ENCODE measurements at regions not wholly inside any gene's neighbourhood (a gene's known extent, or its start where the extent isn't known, plus 50 kb on each side); places are given as distances from the start of the nearest gene placed in this dataset.

GRCh38 chrX:110408949-110409588 is 50.4 kb downstream of the RTL9 start:
- DNase-seq = no peak

- DNase-seq = no peak
These were observed 51.3 kb downstream of the RTL9 start for GRCh38 chrX:110409925-110410324.

- no peak for DNase-seq
These were observed 52.0 kb downstream of the RTL9 start for GRCh38 chrX:110410603-110411002.

- peak; percentile 79 to 86 for DNase-seq
These were observed 54.5 kb downstream of the RTL9 start for GRCh38 chrX:110412971-110413726.

DNA sequence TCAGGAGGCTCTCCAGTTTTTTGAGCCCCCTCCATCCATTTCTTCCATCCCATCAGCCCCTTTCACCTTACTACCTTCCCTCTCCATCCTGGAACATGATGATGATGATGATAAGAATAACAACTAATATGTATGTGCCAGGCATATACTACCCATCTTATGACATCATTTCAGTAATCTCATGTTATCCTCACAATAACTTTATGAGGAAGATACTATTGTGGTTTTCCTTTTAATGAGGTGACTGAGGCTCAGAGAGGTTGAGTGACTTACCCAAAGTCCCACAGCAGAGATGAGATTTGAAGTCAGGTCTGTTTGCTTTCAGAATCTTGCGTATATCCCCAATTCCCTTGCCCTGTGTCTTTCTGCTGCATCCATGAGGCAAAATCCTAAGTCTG is 55.1 kb downstream of the RTL9 start:
- no peak for DNase-seq

- DNase-seq = no peak
These were observed 55.6 kb downstream of the RTL9 start for GRCh38 chrX:110414273-110414672.

- no peak for DNase-seq
These were observed 56.2 kb downstream of the RTL9 start for GRCh38 chrX:110414679-110415439.

GRCh38 chrX:110415440-110416170 is 57.0 kb downstream of the RTL9 start:
- DNase-seq = no peak

DNA sequence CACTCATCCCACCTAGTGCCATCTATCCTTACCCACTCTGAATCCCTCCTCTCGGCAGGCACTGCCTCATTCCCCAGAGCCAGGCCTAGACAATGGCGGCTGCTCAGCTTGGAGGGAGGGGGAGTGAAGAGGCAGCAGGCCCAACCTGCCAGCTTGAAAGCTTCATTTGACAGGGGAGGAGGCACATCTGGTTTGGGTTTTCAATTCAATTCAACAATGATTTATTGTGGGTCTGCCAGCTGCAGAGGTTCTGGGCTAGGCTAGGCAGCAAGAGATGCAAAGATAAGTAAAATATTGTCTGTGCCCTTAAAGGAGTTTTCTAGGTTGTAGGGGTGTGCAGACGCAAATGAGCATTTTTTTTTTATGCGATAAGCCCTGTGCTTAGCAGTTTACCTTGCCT is 58.5 kb downstream of the RTL9 start:
- no peak for DNase-seq

- peak; percentile 90 to 91 for DNase-seq
These were observed 59.9 kb downstream of the RTL9 start for GRCh38 chrX:110418316-110419235.

GRCh38 chrX:110419512-110419911 is 60.9 kb downstream of the RTL9 start:
- DNase-seq = no peak

DNA sequence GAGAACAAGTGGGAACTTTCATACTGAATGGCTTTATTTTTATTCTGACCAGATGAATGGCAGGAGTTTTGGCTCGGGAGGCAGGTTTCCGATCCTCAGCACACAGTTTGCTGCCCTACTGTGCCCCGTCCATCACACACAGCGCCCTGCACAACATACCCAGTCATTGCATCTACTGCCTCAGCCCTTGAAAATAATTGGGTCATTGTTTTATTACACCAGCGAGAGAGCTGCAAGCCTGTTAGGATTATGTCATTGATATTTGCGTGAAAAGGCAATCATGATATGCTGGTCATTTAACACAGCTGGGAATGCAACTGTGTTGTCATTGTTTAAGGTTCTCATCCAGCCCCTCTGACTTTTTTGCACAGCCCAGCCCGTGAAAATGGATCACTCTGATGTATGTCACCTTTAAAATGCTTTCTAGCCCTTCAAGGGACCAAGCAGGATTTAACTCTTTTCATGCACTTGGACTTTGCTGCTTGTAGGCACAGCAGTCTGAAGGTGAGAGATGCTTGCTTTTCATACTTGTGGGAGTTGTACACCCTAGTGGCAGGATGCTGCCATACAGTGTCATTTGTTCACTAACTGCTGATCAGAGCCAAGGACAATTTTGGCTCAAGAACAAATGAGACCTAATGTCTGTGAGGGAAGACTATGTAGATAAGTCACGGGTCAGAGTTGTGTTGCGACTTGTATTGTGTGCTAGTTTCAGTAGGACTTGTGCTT is 62.3 kb downstream of the RTL9 start:
- DNase-seq = peak in 1 of 2 experiments; percentile 39

GRCh38 chrX:110421500-110422455 is 63.1 kb downstream of the RTL9 start:
- DNase-seq = no peak

- DNase-seq = no peak
These were observed 66.8 kb downstream of the RTL9 start for GRCh38 chrX:110425222-110426154.

DNA sequence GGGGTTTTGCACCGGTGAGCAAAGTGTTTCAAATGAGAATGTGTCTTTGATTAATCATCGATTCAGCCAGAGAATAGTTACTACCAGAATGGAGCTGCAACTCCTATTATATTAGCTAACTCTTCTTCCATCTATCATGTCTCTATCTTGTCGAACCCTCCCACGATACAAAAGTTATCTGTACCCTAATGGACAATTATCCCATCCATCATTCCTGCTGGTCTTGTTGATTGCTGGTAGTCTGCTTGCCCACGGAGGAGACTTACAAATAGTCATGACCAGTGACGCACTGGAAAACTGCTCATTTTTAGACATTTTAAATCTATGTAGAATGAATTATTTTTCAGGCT is 67.5 kb downstream of the RTL9 start:
- no peak for DNase-seq

DNA sequence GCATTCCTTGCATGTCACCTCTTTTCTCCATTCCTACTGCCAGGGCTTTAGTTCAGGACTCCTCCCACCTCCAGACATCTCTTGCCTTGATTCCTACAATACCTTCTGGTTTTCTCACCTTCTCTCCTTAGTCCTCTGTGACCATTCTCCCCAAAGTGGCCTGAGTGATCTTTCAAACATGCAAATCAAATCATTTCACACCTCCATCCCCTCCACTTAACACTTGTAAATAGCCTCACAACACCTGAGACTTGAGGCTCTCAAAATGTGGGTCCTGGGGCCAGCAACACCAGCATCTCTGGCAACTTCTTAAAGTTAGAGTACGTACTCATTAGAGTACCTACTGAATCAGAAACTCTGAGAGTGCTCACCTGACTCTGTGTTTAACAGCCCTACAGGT is 68.4 kb downstream of the RTL9 start:
- no peak for DNase-seq

- no peak for DNase-seq
These were observed 69.5 kb downstream of the RTL9 start for GRCh38 chrX:110428144-110428543.

GRCh38 chrX:110430293-110431076 is 71.8 kb downstream of the RTL9 start:
- peak in 1 of 2 experiments; percentile 12 for DNase-seq

Data from NCI-H524 (cell line).